ENCODE measurements at regions not wholly inside any gene's neighbourhood (a gene's known extent, or its start where the extent isn't known, plus 50 kb on each side); places are given as distances from the start of the nearest gene placed in this dataset.
A peak's percentile ranks its signal among the peaks of the same experiment; 100 is the strongest.

DNA sequence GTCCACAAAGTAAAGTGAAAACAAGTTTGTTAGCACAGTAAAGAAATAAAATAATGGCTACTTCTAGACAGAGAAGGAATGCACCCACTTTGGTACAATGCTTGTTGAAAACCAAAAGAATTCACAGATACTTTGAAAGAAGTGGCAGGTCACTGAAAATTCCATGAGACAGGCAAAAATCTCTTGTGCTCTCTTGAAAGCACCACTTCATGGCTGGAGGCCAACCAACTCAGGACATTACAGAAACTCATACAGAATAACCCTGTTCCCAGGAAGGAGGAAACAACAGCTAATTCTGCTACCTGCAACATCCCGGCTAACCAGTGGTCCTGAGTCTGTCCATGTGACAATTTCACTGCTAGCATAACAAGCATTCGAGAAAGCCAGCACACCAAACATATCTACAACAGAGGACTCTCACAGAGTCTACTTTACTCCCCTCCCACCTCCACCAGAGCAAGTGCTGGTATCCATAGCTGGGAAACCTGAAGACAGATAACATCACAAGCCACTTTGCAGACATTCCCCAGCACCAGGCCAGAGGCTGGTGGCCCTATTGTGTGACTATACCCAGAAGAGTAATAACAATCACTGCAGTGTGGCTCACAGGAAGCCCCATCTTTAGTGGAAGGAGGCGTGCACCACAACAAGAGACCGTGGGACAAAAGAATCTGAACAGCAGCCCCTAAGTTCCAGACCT is 255.3 kb upstream of the SLITRK3 start:
- DNase-seq (ENCODE audit: low spot score) = no peak

DNA sequence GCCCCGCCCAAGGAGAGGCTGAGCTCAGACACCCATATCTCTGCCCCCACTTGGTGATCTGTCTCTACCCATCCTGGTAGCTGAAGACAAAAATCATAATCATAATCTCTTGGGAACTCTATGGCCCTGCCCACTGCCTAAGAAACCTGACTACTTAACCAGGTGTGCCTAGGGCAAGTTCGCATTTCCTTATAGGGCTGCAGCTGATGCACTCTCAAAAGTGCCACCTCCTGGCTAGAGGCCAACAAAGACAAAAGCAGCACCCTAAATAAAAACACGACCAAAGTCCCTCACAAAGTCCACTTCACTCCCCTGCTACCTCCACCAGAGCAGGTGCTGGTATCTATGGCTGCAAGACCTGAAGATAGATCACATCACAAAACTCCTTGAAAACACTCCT is 250.4 kb upstream of the SLITRK3 start:
- DNase-seq (ENCODE audit: low spot score) = no peak

- no peak for DNase-seq (ENCODE audit: low spot score)
These were observed 248.6 kb upstream of the SLITRK3 start for GRCh38 chr3:165444745-165445144.

DNA sequence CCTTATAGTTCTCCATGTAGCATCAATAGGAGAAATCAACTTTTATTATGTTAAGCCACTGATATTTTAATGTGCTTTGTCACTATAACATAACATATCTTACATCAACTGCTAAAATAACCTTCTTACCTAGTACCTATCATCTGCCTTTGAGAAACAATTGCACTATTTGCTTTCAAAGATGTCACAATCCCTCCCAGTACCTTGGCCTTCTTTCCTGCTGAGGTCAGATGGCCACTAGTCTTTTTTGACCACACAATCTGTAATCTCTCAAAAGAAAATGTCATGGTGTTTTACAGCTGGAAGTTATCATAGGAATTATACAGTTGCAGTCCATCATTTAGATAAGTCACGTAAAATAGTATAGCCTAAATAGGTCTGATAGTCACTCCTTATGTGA is 247.5 kb upstream of the SLITRK3 start:
- no peak for DNase-seq (ENCODE audit: low spot score)

DNA sequence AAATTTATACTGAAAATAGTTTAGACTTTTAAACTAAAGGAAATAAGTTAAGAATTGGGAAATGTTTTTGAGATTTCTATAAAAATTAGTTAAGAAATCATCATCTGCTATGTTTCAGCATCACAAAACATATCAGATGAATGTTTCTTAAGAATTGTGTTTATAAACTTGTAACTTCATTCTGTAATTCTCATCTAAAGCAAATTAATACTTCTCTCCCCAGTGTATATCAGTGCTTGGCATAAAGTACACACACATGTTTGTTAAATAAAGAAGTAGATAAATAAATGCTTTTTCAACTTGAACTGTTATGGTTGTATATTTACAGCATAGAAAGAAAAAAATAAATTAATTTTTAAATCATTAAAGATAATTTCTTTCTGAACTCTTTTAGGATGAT is 245.9 kb upstream of the SLITRK3 start:
- no peak for DNase-seq (ENCODE audit: low spot score)

DNA sequence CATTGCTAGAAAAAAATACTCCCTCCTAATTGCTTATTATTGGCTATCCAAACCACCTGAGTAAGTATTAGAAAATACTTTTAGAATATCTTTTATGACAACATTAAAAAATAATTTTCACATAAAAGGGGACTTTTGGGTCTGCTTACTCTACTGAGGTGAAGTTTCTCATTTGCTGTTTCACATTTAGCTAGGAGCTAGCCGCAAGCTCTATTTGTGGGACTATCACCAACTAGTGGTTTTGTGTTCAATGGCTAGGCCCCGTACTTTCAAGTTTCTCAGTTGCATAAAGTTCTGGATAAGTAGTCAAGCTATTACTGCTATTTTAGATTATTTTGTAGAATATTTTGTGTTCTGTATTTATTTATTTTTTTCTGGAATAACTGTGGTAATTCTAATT is 244.2 kb upstream of the SLITRK3 start:
- DNase-seq (ENCODE audit: low spot score) = no peak

DNA sequence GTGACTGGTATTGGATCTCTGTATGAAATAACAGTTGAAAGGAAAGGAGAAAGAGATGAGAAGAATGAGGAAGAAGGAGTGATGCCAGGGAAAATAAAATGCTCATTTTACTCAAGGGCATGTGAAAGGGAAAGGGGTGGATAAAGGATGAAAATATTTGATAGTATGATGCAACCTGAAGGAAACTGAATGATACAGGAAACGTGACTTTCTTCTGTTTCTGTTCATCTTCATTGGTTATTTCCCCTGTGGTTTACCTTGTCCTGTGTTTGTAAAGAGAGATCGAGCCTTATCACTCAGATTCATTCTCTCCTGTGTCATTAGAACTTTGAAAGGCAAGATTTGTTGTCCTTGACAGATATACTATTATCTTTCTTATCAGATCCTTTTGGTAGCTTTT is 243.6 kb upstream of the SLITRK3 start:
- no peak for DNase-seq (ENCODE audit: low spot score)

- DNase-seq (ENCODE audit: low spot score) = no peak
These were observed 238.3 kb upstream of the SLITRK3 start for GRCh38 chr3:165434516-165434915.

DNA sequence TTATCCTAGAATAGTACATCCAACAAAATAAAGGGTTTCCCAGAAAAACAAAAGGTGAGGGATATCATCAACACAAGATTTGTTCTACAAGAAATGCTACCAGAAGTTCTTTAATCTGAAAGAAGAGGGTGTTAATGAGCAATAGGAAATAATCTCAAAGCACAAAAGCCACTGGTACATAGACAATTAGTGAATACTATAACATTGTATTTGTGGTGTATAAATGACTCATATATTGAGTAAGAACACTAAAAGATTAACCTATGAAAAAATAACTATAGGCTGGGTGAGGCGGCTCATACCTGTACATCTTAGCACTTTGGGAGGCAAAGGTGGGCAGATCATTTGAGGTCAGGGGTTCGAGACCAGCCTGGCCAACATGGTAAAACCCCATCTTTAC is 210.2 kb upstream of the SLITRK3 start:
- no peak for DNase-seq (ENCODE audit: low spot score)

DNA sequence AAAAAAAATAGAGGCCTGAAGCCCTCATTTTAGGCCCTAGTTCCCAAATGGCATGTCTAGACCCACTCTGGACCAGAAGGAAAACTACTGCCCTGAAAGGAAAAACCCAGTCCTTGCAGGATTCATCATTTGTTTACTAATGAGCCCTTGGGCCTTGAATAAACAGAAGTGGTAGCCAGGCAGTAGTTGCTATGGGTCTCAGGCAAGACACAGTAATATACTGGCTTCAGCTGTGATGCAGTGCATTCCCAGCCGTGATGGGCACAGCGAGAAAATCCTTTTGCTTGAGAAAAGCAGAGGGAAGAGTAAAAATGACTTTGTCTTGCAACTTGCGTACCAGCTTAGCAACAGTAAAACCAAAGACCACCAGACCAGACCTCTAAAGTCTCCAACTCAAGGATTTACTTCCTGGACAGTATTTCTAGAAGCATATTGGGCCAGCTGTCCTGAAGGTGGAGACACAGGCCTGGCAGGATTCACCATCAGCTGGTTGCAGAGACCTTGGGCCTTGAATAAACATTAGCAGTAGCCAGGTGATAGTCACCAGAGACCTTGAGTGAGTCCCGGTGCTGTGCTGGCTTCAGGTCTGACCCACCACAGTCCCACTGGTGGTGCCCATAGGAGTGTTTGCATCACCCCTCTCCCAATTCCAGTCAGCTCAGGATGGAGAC is 208.3 kb upstream of the SLITRK3 start:
- DNase-seq (ENCODE audit: low spot score) = no peak

GRCh38 chr3:165403666-165404065 is 207.5 kb upstream of the SLITRK3 start:
- DNase-seq (ENCODE audit: low spot score) = no peak

- DNase-seq (ENCODE audit: low spot score) = no peak
These were observed 199.0 kb upstream of the SLITRK3 start for GRCh38 chr3:165395188-165395587.

DNA sequence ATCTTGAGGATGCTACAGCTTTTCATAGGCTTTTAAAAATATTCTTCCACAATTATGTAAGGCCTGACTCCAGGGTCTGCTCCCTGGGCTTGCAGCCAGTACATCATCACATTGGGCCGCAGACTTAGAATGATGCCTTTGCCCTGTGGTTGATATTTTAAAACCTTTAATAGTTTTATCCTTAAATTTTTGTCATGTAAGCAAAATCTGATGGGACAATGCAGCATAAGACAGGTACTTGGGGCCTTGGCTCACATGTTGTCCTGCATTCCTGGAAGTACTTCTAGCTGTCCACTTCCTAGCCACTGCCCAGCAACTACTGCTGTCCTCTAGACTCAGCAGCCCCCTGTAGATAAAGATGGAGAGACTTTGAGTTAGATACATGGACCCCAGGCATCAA is 197.3 kb upstream of the SLITRK3 start:
- DNase-seq (ENCODE audit: low spot score) = no peak

DNA sequence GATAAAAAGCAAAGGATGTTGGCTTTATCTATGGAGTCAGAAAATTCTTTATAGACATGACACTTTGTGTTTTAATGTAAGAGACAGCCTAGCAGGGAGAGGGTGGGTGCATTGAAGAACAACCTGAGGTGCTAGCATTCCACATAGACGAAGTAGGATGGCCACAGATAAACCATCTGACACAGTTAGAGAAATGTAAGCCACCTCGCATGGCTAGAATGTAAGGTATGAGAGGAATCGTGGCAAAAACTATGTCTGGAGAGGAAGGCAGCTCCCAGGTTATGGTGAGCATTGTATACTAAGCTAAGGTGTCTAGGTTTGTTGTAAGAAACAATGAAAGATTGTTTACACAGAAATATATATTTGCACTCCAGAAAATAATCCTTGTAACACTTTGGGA is 194.0 kb upstream of the SLITRK3 start:
- peak; percentile 44 for DNase-seq (ENCODE audit: low spot score)

DNA sequence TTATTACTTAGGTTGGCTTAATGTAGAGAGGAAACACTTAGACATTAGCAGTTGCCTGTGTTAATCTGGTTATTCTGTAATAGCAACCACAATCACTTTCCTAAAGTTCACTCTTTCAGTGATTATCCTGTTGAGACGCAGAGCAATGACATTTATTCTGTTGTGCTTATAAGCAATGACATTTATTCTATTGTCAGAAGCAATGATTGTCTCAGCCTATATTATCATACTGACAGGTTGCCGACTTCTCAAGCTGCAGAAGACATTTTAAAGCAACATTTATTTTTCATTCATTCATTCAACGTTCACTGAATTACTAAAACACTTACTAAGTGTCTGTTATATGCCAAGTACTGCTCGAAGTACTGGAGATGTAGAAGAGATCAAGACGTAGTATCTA is 193.5 kb upstream of the SLITRK3 start:
- no peak for DNase-seq (ENCODE audit: low spot score)

DNA sequence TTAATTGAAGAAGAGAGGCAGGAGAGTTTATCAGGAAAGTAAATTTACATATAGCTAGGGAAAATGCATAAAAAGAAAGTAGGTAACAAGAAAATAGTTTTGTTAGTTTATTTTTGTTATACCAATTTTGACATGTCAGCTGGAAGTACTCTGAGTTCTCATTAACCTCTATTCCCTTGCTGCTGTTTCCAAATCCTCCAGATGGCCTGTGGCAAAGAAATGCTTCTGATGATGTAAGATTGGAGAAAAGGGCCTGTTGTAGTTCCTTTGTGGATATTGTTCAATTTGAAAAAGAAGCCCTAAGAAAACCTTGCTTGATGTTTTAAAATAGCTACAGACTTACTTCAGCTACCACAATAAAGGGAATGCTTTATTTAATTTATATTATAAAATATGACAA is 192.9 kb upstream of the SLITRK3 start:
- DNase-seq (ENCODE audit: low spot score) = no peak

DNA sequence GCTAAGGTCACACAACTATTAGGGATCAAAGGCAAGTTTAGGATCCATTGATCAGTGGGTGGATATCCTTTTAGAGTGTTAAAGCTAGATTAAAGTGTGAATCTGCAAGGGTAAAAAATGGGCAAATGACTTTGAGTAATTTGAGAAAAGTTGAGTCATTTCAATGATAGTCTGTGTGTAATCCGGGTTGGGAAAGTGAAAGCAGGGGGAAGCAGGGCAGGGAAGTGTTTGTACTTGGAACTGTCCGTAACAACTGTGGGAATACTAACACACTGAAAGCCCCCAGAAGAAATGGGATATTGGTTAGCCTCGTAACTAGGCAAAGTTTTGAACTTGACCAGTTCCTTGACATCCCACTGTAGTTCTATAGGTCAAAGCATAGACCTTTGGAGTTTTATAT is 187.2 kb upstream of the SLITRK3 start:
- DNase-seq (ENCODE audit: low spot score) = no peak

GRCh38 chr3:165382672-165383071 is 186.5 kb upstream of the SLITRK3 start:
- no peak for DNase-seq (ENCODE audit: low spot score)

DNA sequence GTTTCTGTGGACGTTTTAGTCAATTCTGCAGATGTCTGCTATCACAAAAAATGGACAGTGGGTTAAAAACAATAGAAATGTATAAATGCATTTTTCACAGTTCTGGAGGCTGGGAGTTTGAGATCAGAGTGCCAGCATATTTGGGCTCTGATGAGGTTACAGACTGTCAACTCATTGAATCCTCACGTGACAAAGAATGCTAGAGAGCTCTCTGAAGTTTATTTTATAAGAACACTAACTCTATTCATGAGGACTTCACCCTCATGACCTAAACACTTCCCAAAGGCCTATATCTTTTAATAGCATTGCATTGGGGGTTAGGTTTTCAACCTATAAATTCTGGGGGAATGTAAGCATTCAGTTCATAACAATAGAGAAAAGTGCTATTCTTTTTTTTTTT is 182.6 kb upstream of the SLITRK3 start:
- DNase-seq (ENCODE audit: low spot score) = no peak

DNA sequence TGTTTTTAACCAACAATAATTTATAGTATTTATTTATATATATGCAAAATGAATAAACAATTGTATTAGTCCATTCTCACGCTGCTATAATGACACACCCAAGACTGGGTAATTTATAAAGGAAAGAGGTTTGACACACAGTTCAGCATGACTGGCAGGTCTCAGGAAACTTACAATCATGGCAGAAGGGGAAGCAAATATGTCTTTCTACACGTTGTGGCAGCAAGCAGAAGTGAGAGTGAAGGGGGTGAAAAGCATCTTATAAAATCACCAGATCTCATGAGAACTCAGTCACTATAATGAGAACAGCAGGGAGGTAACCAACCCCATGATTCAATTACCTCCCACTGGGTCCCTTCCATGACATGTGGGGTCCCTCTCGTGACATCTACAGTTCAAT is 162.8 kb upstream of the SLITRK3 start:
- DNase-seq (ENCODE audit: low spot score) = no peak

DNA sequence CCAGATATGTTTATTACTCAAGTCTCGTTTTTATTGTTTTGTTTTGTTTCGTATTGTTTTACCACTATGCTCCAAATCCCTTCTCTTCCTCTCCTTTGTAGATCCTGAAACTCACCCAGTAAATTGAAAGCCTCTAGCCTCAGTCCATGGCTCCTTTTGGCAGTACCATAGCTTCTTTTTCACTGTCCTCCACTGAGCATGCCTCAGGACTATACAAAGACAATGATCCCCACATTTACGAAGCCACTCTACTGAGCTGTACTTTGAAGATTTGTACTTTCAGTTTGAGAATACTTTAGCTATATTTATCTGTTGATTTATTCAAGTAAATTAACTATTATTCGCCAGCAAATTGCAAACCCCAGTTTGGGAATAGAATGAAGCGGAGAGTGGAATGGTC is 159.1 kb upstream of the SLITRK3 start:
- DNase-seq (ENCODE audit: low spot score) = no peak

DNA sequence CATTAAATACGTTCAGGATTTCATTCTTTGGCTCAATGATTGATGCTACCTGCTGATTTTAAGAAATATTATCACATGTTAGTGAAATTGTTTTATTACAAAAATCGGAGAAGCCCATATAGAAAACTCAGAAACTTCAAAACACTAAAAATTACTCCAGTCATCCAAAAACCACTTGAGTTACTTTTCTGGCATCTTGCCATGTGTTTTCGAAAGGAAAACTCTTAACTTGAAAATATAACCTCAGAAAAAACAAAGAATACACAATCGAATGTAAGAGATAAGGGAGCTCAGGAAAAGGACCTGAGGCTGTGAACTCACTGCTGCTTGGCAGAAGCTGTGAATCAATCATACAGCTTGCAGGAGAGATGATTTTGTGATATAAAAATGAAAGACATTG is 151.3 kb upstream of the SLITRK3 start:
- DNase-seq (ENCODE audit: low spot score) = no peak

GRCh38 chr3:165346503-165346902 is 150.3 kb upstream of the SLITRK3 start:
- DNase-seq (ENCODE audit: low spot score) = no peak

GRCh38 chr3:165343185-165343584 is 147.0 kb upstream of the SLITRK3 start:
- DNase-seq (ENCODE audit: low spot score) = no peak
